ENCODE measurements at regions not wholly inside any gene's neighbourhood (a gene's known extent, or its start where the extent isn't known, plus 50 kb on each side); places are given as distances from the start of the nearest gene placed in this dataset.

- no peak overlapping the region for H3K4me3 ChIP-seq (ENCODE audit: low read depth, low read length)
- DNase-seq (ENCODE audit: low read depth) = peak; percentile 7
- no peak for TF ChIP-seq CTCF (IDR thresholded peaks at IDR 0.05; ENCODE audit: insufficient read depth, low read length)
Measured at GRCh38 chr6:119858901-119859300, 509.3 kb upstream of the MAN1A1 start.

GRCh38 chr6:119856136-119856535 lies 506.6 kb upstream of the MAN1A1 start:
- no peak for TF ChIP-seq CTCF (IDR thresholded peaks at IDR 0.05; ENCODE audit: insufficient read depth, low read length)
- H3K4me3 ChIP-seq (ENCODE audit: low read depth, low read length) = peak overlapping the region; percentile 20
- DNase-seq (ENCODE audit: low read depth) = no peak

GRCh38 chr6:119848696-119849095 lies 499.1 kb upstream of the MAN1A1 start:
- TF ChIP-seq CTCF (IDR thresholded peaks at IDR 0.05; ENCODE audit: insufficient read depth, low read length) = no peak
- H3K4me3 ChIP-seq (ENCODE audit: low read depth, low read length) = no peak overlapping the region
- DNase-seq (ENCODE audit: low read depth) = no peak

- TF ChIP-seq CTCF (IDR thresholded peaks at IDR 0.05; ENCODE audit: insufficient read depth, low read length) = no peak
- H3K4me3 ChIP-seq (ENCODE audit: low read depth, low read length) = no peak overlapping the region
- no peak for DNase-seq (ENCODE audit: low read depth)
Measured at GRCh38 chr6:119845161-119845560, 495.6 kb upstream of the MAN1A1 start.

- TF ChIP-seq CTCF (IDR thresholded peaks at IDR 0.05; ENCODE audit: insufficient read depth, low read length) = no peak
- DNase-seq (ENCODE audit: low read depth) = no peak
- no peak overlapping the region for H3K4me3 ChIP-seq (ENCODE audit: low read depth, low read length)
Measured at GRCh38 chr6:119844387-119844786, 494.8 kb upstream of the MAN1A1 start.

- DNase-seq (ENCODE audit: low read depth) = no peak
- no peak overlapping the region for H3K4me3 ChIP-seq (ENCODE audit: low read depth, low read length)
- no peak for TF ChIP-seq CTCF (IDR thresholded peaks at IDR 0.05; ENCODE audit: insufficient read depth, low read length)
Measured at GRCh38 chr6:119842191-119842590, 492.6 kb upstream of the MAN1A1 start.

GRCh38 chr6:119838043-119838442 lies 488.5 kb upstream of the MAN1A1 start:
- no peak overlapping the region for H3K4me3 ChIP-seq (ENCODE audit: low read depth, low read length)
- no peak for TF ChIP-seq CTCF (IDR thresholded peaks at IDR 0.05; ENCODE audit: insufficient read depth, low read length)

More at GRCh38 chr6:119838043-119838442, 488.5 kb upstream of the MAN1A1 start:
- no peak for DNase-seq (ENCODE audit: low read depth)

All from fibroblast of the aortic adventitia (primary cell).